ENCODE measurements at regions not wholly inside any gene's neighbourhood (a gene's known extent, or its start where the extent isn't known, plus 50 kb on each side); places are given as distances from the start of the nearest gene placed in this dataset.

DNA sequence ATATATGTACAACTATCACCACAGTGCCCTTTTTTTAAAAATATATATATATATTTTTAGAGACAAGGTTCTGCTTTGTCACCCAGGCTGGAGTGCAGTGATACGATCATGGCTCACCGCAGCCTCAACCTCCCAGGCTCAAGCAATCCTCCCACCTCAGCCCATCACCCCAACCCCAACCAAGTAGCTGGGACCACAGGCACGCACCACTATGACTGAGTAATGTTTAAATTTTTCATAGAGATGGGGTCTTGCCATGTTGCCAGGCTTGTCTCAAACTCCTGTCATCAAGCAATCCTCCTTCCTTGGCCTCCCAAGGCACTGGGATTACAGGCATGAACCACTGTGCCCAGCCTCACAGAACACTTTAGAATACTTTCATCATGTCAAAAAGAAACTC is 234.9 kb downstream of the SH2D4B start:
- ChIA-PET POLR2A (no interaction called here), CTCF (no interaction called here)
- Histone ChIP-seq H3K9me3 (no peaks in the 10 kb centered on the region), H3K27me3 (replicated peaks; ENCODE audit: control insufficient read depth, insufficient read depth, low read length) (no peaks in the 10 kb centered on the region), H3K36me3 (ENCODE audit: control insufficient read depth, insufficient read depth, low read length) (no peaks in the 10 kb centered on the region), H3K4me3 (ENCODE audit: low read depth, low read length) (no peak overlapping the region), H3K4me1 (peaks cover 38% of the 10 kb centered on the region)
- H3K4me3 Mint-ChIP-seq (ENCODE audit: unreplicated experiment), result no peak overlapping the region
- BruUV-seq (replicated peaks), result no TSS peak
- peaks cover 39% of the 10 kb centered on the region for H3K4me1 Mint-ChIP-seq (ENCODE audit: low read depth, unreplicated experiment)
- intact Hi-C loops (cut with micrococcal nuclease; ENCODE audit: unreplicated experiment), result loop anchor here (5.0 kb wide), 2 partner anchors 70 to 150 kb away; no protein-coding TSS in a partner anchor
- no peak overlapping the region for H3K27ac Mint-ChIP-seq (ENCODE audit: unreplicated experiment)
- H3K9me3 Mint-ChIP-seq (ENCODE audit: unreplicated experiment), result peaks cover 13% of the 10 kb centered on the region
- H3K36me3 Mint-ChIP-seq (ENCODE audit: insufficient read depth, unreplicated experiment), result peaks cover 7% of the 10 kb centered on the region
- no peak for DNase-seq
- no peaks in the 10 kb centered on the region for H3K27me3 Mint-ChIP-seq (ENCODE audit: insufficient read depth, unreplicated experiment)
- TF ChIP-seq, protein P1, sequence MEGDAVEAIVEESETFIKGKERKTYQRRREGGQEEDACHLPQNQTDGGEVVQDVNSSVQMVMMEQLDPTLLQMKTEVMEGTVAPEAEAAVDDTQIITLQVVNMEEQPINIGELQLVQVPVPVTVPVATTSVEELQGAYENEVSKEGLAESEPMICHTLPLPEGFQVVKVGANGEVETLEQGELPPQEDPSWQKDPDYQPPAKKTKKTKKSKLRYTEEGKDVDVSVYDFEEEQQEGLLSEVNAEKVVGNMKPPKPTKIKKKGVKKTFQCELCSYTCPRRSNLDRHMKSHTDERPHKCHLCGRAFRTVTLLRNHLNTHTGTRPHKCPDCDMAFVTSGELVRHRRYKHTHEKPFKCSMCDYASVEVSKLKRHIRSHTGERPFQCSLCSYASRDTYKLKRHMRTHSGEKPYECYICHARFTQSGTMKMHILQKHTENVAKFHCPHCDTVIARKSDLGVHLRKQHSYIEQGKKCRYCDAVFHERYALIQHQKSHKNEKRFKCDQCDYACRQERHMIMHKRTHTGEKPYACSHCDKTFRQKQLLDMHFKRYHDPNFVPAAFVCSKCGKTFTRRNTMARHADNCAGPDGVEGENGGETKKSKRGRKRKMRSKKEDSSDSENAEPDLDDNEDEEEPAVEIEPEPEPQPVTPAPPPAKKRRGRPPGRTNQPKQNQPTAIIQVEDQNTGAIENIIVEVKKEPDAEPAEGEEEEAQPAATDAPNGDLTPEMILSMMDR (IDR thresholded peaks at IDR 0.05; ENCODE audit: insufficient read depth in 1 of 2, low read depth in 1 of 2, low read length in 1 of 2, severe bottlenecking in 1 of 2, unreplicated experiment in 1 of 2), result no peak

DNA sequence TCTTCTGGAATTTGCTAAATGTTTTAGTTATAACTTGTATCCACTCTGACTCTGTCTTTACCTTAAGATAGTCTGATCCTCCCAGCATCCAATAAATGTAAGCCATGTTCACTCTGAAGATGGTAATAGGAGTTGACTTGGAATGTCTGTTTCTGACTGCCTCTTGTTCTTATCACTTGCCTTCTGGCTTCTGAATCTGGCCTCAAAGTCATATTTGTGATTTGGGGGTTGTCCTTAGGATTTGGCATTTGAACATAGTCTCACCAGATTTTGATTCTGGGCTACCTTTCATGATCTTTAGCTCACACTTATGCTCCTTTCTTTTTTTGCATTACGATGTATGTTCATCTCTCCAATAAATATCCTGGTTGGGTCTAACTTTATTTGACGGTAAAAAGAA is 247.0 kb downstream of the SH2D4B start:
- TF ChIP-seq, protein P1 (IDR thresholded peaks at IDR 0.05; ENCODE audit: insufficient read depth in 1 of 2, low read depth in 1 of 2, low read length in 1 of 2, severe bottlenecking in 1 of 2, unreplicated experiment in 1 of 2), result no peak
- H3K27me3 ChIP-seq (replicated peaks; ENCODE audit: control insufficient read depth, insufficient read depth, low read length), result no peaks in the 10 kb centered on the region
- H3K9me3 ChIP-seq, result no peaks in the 10 kb centered on the region
- Mint-ChIP-seq H3K27ac (ENCODE audit: unreplicated experiment) (no peak overlapping the region), H3K27me3 (ENCODE audit: insufficient read depth, unreplicated experiment) (no peaks in the 10 kb centered on the region), H3K36me3 (ENCODE audit: insufficient read depth, unreplicated experiment) (no peaks in the 10 kb centered on the region), H3K4me3 (ENCODE audit: unreplicated experiment) (no peak overlapping the region), H3K9me3 (ENCODE audit: unreplicated experiment) (no peaks in the 10 kb centered on the region), H3K4me1 (ENCODE audit: low read depth, unreplicated experiment) (no peaks in the 10 kb centered on the region)
- ChIA-PET POLR2A (no interaction called here), CTCF (no interaction called here)
- H3K36me3 ChIP-seq (ENCODE audit: control insufficient read depth, insufficient read depth, low read length), result no peaks in the 10 kb centered on the region
- DNase-seq, result no peak
- intact Hi-C loops (cut with micrococcal nuclease; ENCODE audit: unreplicated experiment), result no loop called here
- no peaks in the 10 kb centered on the region for H3K4me1 ChIP-seq
- no peak overlapping the region for H3K4me3 ChIP-seq (ENCODE audit: low read depth, low read length)
- no TSS peak for BruUV-seq (replicated peaks)

DNA sequence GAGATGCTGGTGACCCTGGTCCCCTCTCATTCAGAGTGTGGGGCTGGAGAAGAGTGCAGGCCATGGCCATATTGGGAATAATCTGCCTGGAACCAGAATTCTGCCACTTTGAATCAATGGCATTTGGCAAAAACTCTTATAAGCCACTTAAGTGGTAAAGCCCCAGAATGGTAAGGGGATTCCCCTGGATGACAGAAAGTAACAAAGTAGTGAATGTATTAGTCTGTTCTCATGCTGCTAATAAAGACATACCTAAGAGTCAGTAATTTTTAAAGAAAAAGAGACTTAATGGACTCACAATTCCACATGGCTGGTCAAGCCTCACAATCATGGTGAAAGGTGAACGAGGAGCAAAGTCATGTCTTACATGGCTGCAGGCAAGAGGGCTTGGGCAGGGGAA is 248.6 kb downstream of the SH2D4B start:
- TF ChIP-seq, protein P1 (IDR thresholded peaks at IDR 0.05; ENCODE audit: insufficient read depth in 1 of 2, low read depth in 1 of 2, low read length in 1 of 2, severe bottlenecking in 1 of 2, unreplicated experiment in 1 of 2), result no peak
- H3K4me1 Mint-ChIP-seq (ENCODE audit: low read depth, unreplicated experiment), result no peaks in the 10 kb centered on the region
- DNase-seq, result no peak
- BruUV-seq (replicated peaks), result no TSS peak
- H3K27me3 Mint-ChIP-seq (ENCODE audit: insufficient read depth, unreplicated experiment), result peaks cover 2% of the 10 kb centered on the region
- no peak overlapping the region for H3K4me3 Mint-ChIP-seq (ENCODE audit: unreplicated experiment)
- Histone ChIP-seq H3K4me3 (ENCODE audit: low read depth, low read length) (no peak overlapping the region), H3K27me3 (replicated peaks; ENCODE audit: control insufficient read depth, insufficient read depth, low read length) (no peaks in the 10 kb centered on the region), H3K36me3 (ENCODE audit: control insufficient read depth, insufficient read depth, low read length) (no peaks in the 10 kb centered on the region), H3K4me1 (no peaks in the 10 kb centered on the region), H3K9me3 (no peaks in the 10 kb centered on the region)
- H3K9me3 Mint-ChIP-seq (ENCODE audit: unreplicated experiment), result no peaks in the 10 kb centered on the region
- no peaks in the 10 kb centered on the region for H3K36me3 Mint-ChIP-seq (ENCODE audit: insufficient read depth, unreplicated experiment)
- H3K27ac Mint-ChIP-seq (ENCODE audit: unreplicated experiment), result no peak overlapping the region
- CTCF ChIA-PET, result no interaction called here
- intact Hi-C loops (cut with micrococcal nuclease; ENCODE audit: unreplicated experiment), result no loop called here
- POLR2A ChIA-PET, result no interaction called here
